SK-N-SH treated with all-trans-retinoic acid at 6 μM for 48 hours (cell line): ENCODE measurements at regions not wholly inside any gene's neighbourhood (a gene's known extent, or its start where the extent isn't known, plus 50 kb on each side); places are given as distances from the start of the nearest gene placed in this dataset.

Source experiments
- ATAC-seq: fragments of 200-7000 bp; cut with Tn5 transposase; 3 replicates; pipeline ENCODE4 v1.9.1; 2020; ENCODE audit warnings: mild to moderate bottlenecking, moderate library complexity
- ARNTL ChIP-seq: fragments of 450-650 bp; formaldehyde crosslinking; IDR thresholded peaks from 2 replicates; pipeline ENCODE4 v1.5.0; 2020; ENCODE audit warnings: low read depth, mild to moderate bottlenecking, moderate library complexity, borderline replicate concordance
- CREB5 ChIP-seq: fragments of 250-450 bp; sonication (Bioruptor Pico); IDR thresholded peaks from 2 replicates; pipeline ENCODE4 v1.5.1; 2020; ENCODE audit warnings: low read depth, mild to moderate bottlenecking, moderate library complexity
- CSDC2 ChIP-seq: fragments of 250-450 bp; sonication (Bioruptor Pico); IDR thresholded peaks from 2 replicates; pipeline ENCODE4 v1.5.0; 2020; ENCODE audit warnings: mild to moderate bottlenecking, moderate library complexity
- ESRRG ChIP-seq: fragments of 250-450 bp; sonication (Bioruptor Pico); IDR thresholded peaks from 2 replicates; pipeline ENCODE4 v1.6.1; 2021; ENCODE audit warnings: mild to moderate bottlenecking
- GLIS3 ChIP-seq: fragments of 250-450 bp; sonication (Bioruptor Pico); IDR thresholded peaks from 2 replicates; pipeline ENCODE4 v1.5.0; 2020; ENCODE audit warnings: mild to moderate bottlenecking, moderate library complexity
- ISL1 ChIP-seq: fragments of 250-450 bp; sonication (Bioruptor Pico); IDR thresholded peaks from 2 replicates; pipeline ENCODE4 v2.1.2; 2022; ENCODE audit warnings: mild to moderate bottlenecking, moderate library complexity
- OSR1 ChIP-seq: fragments of 250-450 bp; sonication (Bioruptor Pico); IDR thresholded peaks from 2 replicates; pipeline ENCODE4 v1.8.0; 2022; ENCODE audit warnings: moderate library complexity, mild to moderate bottlenecking, inconsistent platforms
- PATZ1 ChIP-seq: fragments of 250-450 bp; sonication (Bioruptor Pico); IDR thresholded peaks from 2 replicates; pipeline ENCODE4 v1.8.0; 2020; ENCODE audit warnings: mild to moderate bottlenecking, moderate library complexity, borderline replicate concordance
- PPARA ChIP-seq: fragments of 250-450 bp; sonication (Bioruptor Pico); IDR thresholded peaks from 2 replicates; pipeline ENCODE4 v1.5.0; 2020; ENCODE audit warnings: mild to moderate bottlenecking, borderline replicate concordance
- RARB ChIP-seq: fragments of 250-450 bp; sonication (Bioruptor Pico); IDR thresholded peaks from 2 replicates; pipeline ENCODE4 v1.8.0; 2021; ENCODE audit warnings: mild to moderate bottlenecking, moderate library complexity
- SNAI2 ChIP-seq: fragments of 250-450 bp; sonication (Bioruptor Pico); IDR thresholded peaks from 2 replicates; pipeline ENCODE4 v1.5.0; 2020; ENCODE audit warnings: mild to moderate bottlenecking, moderate library complexity
- TCF4 ChIP-seq: fragments of 250-450 bp; sonication (Bioruptor Pico); IDR thresholded peaks from 2 replicates; pipeline ENCODE4 v1.8.0; 2021; ENCODE audit warnings: mild to moderate bottlenecking, moderate library complexity, borderline replicate concordance
- TOX ChIP-seq: fragments of 250-450 bp; sonication (Bioruptor Pico); IDR thresholded peaks from 2 replicates; pipeline ENCODE4 v1.8.0; 2021; ENCODE audit warnings: mild to moderate bottlenecking, moderate library complexity, borderline replicate concordance
- TSHZ2 ChIP-seq: fragments of 250-450 bp; sonication (Bioruptor Pico); IDR thresholded peaks from 2 replicates; pipeline ENCODE4 v1.5.0; 2020; ENCODE audit warnings: mild to moderate bottlenecking, moderate library complexity
- ZFP3 ChIP-seq: fragments of 250-450 bp; sonication (Bioruptor Pico); IDR thresholded peaks from 2 replicates; pipeline ENCODE4 v1.5.0; 2020; ENCODE audit warnings: mild to moderate bottlenecking, moderate library complexity
- ZFP30 ChIP-seq: fragments of 450-650 bp; formaldehyde crosslinking; IDR thresholded peaks from 2 replicates; pipeline ENCODE4 v1.5.0; 2022; ENCODE audit warnings: mild to moderate bottlenecking, moderate library complexity
- ZNF565 ChIP-seq: fragments of 450-650 bp; formaldehyde crosslinking; conservative IDR thresholded peaks from 2 replicates; pipeline ENCODE4 v1.5.0; 2020; ENCODE audit warnings: low read depth, mild to moderate bottlenecking, moderate library complexity
- ZNF70 ChIP-seq: fragments of 450-650 bp; formaldehyde crosslinking; IDR thresholded peaks from 2 replicates; pipeline ENCODE4 v1.5.0; 2020; ENCODE audit warnings: mild to moderate bottlenecking, moderate library complexity
- ZNF8 ChIP-seq: fragments of 450-650 bp; formaldehyde crosslinking; IDR thresholded peaks from 2 replicates; pipeline ENCODE4 v1.5.0; 2020; ENCODE audit warnings: mild to moderate bottlenecking, moderate library complexity
- TF ChIP-seq, protein P1 (sequence below): fragments of 250-450 bp; sonication (Bioruptor Pico); IDR thresholded peaks from 2 replicates; pipeline ENCODE4 v1.5.1; 2021; ENCODE audit warnings: mild to moderate bottlenecking, moderate library complexity
- TF ChIP-seq, protein P2 (sequence below): fragments of 250-450 bp; sonication (Bioruptor Pico); IDR thresholded peaks from 2 replicates; pipeline ENCODE4 v1.8.0; 2021; ENCODE audit warnings: low read depth, mild to moderate bottlenecking, moderate library complexity, borderline replicate concordance

GRCh38 chr5:171649075-171649401, 136.6 kb upstream of the SMIM23 start:
- TF ChIP-seq ESRRG (CRISPR knock-in tag) = no peak
- no peak for TF ChIP-seq CREB5 (CRISPR knock-in tag)
- no peak for TF ChIP-seq GLIS3
- no peak for TF ChIP-seq CSDC2 (CRISPR knock-in tag)
- no peak for TF ChIP-seq ISL1
- no peak for TF ChIP-seq ZNF8 (CRISPR knock-in tag)
- TF ChIP-seq TSHZ2 (CRISPR knock-in tag) = no peak
- TF ChIP-seq OSR1 = no peak
- no peak for TF ChIP-seq ZNF565 (CRISPR knock-in tag)
- no peak for TF ChIP-seq ZFP3 (CRISPR knock-in tag)
- TF ChIP-seq TOX (CRISPR knock-in tag) = no peak
- TF ChIP-seq, protein P1, sequence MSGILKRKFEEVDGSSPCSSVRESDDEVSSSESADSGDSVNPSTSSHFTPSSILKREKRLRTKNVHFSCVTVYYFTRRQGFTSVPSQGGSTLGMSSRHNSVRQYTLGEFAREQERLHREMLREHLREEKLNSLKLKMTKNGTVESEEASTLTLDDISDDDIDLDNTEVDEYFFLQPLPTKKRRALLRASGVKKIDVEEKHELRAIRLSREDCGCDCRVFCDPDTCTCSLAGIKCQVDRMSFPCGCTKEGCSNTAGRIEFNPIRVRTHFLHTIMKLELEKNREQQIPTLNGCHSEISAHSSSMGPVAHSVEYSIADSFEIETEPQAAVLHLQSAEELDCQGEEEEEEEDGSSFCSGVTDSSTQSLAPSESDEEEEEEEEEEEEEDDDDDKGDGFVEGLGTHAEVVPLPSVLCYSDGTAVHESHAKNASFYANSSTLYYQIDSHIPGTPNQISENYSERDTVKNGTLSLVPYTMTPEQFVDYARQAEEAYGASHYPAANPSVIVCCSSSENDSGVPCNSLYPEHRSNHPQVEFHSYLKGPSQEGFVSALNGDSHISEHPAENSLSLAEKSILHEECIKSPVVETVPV (CRISPR knock-in tag) = no peak
- TF ChIP-seq ZNF70 = no peak
- no peak for TF ChIP-seq ARNTL
- no peak for TF ChIP-seq RARB (CRISPR knock-in tag)
- TF ChIP-seq ZFP30 (CRISPR knock-in tag) = no peak
- no peak for TF ChIP-seq TCF4 (CRISPR knock-in tag)
- no peak for TF ChIP-seq PATZ1 (CRISPR knock-in tag)
- TF ChIP-seq, protein P2, sequence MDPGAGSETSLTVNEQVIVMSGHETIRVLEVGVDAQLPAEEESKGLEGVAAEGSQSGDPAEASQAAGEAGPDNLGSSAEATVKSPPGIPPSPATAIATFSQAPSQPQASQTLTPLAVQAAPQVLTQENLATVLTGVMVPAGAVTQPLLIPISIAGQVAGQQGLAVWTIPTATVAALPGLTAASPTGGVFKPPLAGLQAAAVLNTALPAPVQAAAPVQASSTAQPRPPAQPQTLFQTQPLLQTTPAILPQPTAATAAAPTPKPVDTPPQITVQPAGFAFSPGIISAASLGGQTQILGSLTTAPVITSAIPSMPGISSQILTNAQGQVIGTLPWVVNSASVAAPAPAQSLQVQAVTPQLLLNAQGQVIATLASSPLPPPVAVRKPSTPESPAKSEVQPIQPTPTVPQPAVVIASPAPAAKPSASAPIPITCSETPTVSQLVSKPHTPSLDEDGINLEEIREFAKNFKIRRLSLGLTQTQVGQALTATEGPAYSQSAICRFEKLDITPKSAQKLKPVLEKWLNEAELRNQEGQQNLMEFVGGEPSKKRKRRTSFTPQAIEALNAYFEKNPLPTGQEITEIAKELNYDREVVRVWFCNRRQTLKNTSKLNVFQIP = no peak
- no peak for TF ChIP-seq SNAI2 (CRISPR knock-in tag)
- ATAC-seq = no peak

DNA sequence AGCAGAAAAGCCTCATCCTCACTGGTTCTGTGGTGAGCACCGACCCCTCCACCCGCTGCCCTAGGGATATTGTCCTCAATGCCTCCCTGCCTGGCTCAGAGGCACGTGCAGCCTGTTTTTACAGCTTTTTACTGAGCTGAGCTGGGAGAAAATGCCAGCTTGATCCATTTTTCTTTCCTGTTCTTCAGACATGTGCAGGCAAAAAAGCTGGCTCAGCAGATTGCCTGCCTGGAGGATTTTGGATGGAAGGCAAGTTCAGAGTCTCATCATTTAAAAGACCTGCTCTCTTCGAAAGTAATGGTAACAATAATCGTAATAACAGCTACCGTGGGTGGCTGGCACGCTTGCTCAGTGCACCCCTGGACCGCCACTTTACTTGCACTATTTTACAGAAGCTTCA, 135.0 kb upstream of the SMIM23 start:
- no peak for ATAC-seq
- no peak for TF ChIP-seq ISL1
- no peak for TF ChIP-seq ESRRG (CRISPR knock-in tag)
- no peak for TF ChIP-seq ZFP3 (CRISPR knock-in tag)
- no peak for TF ChIP-seq RARB (CRISPR knock-in tag)
- TF ChIP-seq TSHZ2 (CRISPR knock-in tag) = no peak
- no peak for TF ChIP-seq PPARA (CRISPR knock-in tag)
- no peak for TF ChIP-seq ZNF70
- no peak for TF ChIP-seq SNAI2 (CRISPR knock-in tag)
- TF ChIP-seq ZNF565 (CRISPR knock-in tag) = no peak
- no peak for TF ChIP-seq ZFP30 (CRISPR knock-in tag)
- TF ChIP-seq PATZ1 (CRISPR knock-in tag) = no peak
- TF ChIP-seq GLIS3 = no peak
- TF ChIP-seq, protein P1 (CRISPR knock-in tag) = no peak
